B cell (primary cell): ENCODE measurements at regions not wholly inside any gene's neighbourhood (a gene's known extent, or its start where the extent isn't known, plus 50 kb on each side); places are given as distances from the start of the nearest gene placed in this dataset.

Experiments used
- ATAC-seq: fragments of 200-7000 bp; cut with Tn5 transposase; one replicate; pipeline ENCODE4 v1.10.0; 2021; ENCODE audit warnings: low read depth, mild to moderate bottlenecking, moderate number of reproducible peaks, moderate library complexity
- CTCF ChIA-PET: fragments of 350-600 bp; sonication (Branson Sonifier 250); formaldehyde crosslinking; loops from one replicate; lab custom pipeline; 2021; ENCODE audit warnings: antibody characterized with exemption, inconsistent platforms; lab: Charles Lee
- POLR2A ChIA-PET: fragments of 350-600 bp; sonication (Branson Sonifier 250); formaldehyde crosslinking; loops from one replicate; lab custom pipeline; 2021; ENCODE audit warnings: antibody characterized with exemption; lab: Charles Lee
- DNase-seq: peaks from one replicate; pipeline ENCODE4 v3.0.0; 2013
- H2AFZ ChIP-seq: 2 replicates; pipeline ENCODE4 v1.6.1; 2012; ENCODE audit warnings: mild to moderate bottlenecking, low read depth, low read length; ENCODE audit not compliant: insufficient read depth, poor library complexity, severe bottlenecking
- H3K27ac ChIP-seq, 2 donors: 1 replicate in 1 of 2; 2 replicates in 1 of 2; pipeline ENCODE4 v1.5.1; 2012 to 2013; ENCODE audit warnings: low read length in 2 of 2, mild to moderate bottlenecking in 2 of 2, moderate library complexity in 1 of 2
- H3K27me3 ChIP-seq, 4 experiments: fragments of 200-600 bp in 1 of 4; sonication (generic) in 1 of 4; replicated peaks in 1 of 4; 1 replicate in 2 of 4; 2 replicates in 2 of 4; pipeline versions ENCODE4 v1.6.1 to v1.7.0; 2013 to 2016; ENCODE audit warnings: low read length in 3 of 4, mild to moderate bottlenecking in 2 of 4, mixed read lengths in 1 of 4, moderate library complexity in 1 of 4; ENCODE audit not compliant: insufficient read depth in 4 of 4, control insufficient read depth in 3 of 4; ENCODE audit errors: control extremely low read depth in 1 of 4
- H3K36me3 ChIP-seq, 2 experiments: replicated peaks in 1 of 2; 1 replicate in 1 of 2; 2 replicates in 1 of 2; pipeline versions ENCODE4 v1.6.1 to v1.7.1; 2013; ENCODE audit warnings: low read length in 1 of 2; ENCODE audit not compliant: insufficient read depth in 2 of 2, control insufficient read depth in 1 of 2; ENCODE audit errors: control extremely low read depth in 1 of 2, extremely low read depth in 1 of 2
- H3K4me1 ChIP-seq, 2 donors: fragments of 200-600 bp in 1 of 2; sonication (generic) in 1 of 2; 1 replicate in 1 of 2; 2 replicates in 1 of 2; pipeline versions ENCODE4 v1.5.1 to v1.6.1; 2013 to 2017; ENCODE audit warnings: low read length in 2 of 2; ENCODE audit not compliant: control insufficient read depth in 2 of 2, insufficient read depth in 2 of 2
- H3K4me2 ChIP-seq: replicated peaks from 2 replicates; pipeline ENCODE3; 2012; ENCODE audit warnings: mild to moderate bottlenecking, low read depth, low read length; ENCODE audit not compliant: poor library complexity, severe bottlenecking
- H3K4me3 ChIP-seq, 5 experiments: fragments of 200-600 bp in 1 of 5; sonication (generic) in 1 of 5; 1 replicate in 3 of 5; 2 replicates in 2 of 5; pipeline versions ENCODE4 v1.5.1 to v1.7.0; 2011 to 2016; ENCODE audit warnings: low read length in 4 of 5, mild to moderate bottlenecking in 4 of 5, low read depth in 2 of 5, control low read depth in 1 of 5, moderate library complexity in 1 of 5; ENCODE audit not compliant: insufficient read depth in 1 of 5; ENCODE audit errors: control extremely low read depth in 1 of 5, extremely low read depth in 1 of 5
- H3K79me2 ChIP-seq: fragments of 200-600 bp; sonication (generic); one replicate; pipeline ENCODE4 v1.6.0; 2016; ENCODE audit warnings: low read length; ENCODE audit not compliant: control insufficient read depth, insufficient read depth
- H3K9ac ChIP-seq: fragments of 200-600 bp; sonication (generic); 2 replicates; pipeline ENCODE4 v1.6.1; 2017; ENCODE audit warnings: mild to moderate bottlenecking, low read length, moderate library complexity
- H3K9me3 ChIP-seq, 3 donors: one replicate each; pipeline versions ENCODE4 v1.6.1 to v1.7.1; 2013; ENCODE audit warnings: low read length in 2 of 3; ENCODE audit not compliant: control insufficient read depth in 2 of 3, insufficient read depth in 1 of 3; ENCODE audit errors: control extremely low read depth in 1 of 3
- H4K20me1 ChIP-seq: 2 replicates; pipeline ENCODE4 v1.6.0; 2012; ENCODE audit warnings: mild to moderate bottlenecking, low read length; ENCODE audit not compliant: insufficient read depth, control insufficient read depth, poor library complexity, severe bottlenecking
- H3K27ac Mint-ChIP-seq: one replicate; pipeline ENCODE4 v1.8.0; 2021; ENCODE audit warnings: mixed read lengths
- H3K27me3 Mint-ChIP-seq: one replicate; pipeline ENCODE4 v1.8.0; 2021; ENCODE audit warnings: mixed read lengths
- H3K4me1 Mint-ChIP-seq: one replicate; pipeline ENCODE4 v1.8.0; 2021; ENCODE audit warnings: mixed read lengths
- H3K4me3 Mint-ChIP-seq: one replicate; pipeline ENCODE4 v1.8.0; 2021; ENCODE audit warnings: mixed read lengths
- H3K9me3 Mint-ChIP-seq: one replicate; pipeline ENCODE4 v1.8.0; 2022; ENCODE audit warnings: mixed read lengths; ENCODE audit not compliant: insufficient read depth
- CTCF ChIP-seq: fragments of 200-600 bp; IDR thresholded peaks from one replicate; pipeline ENCODE4 v1.8.0; 2022; ENCODE audit warnings: antibody characterized with exemption, mild to moderate bottlenecking
- EZH2 ChIP-seq: IDR thresholded peaks from 2 replicates; pipeline ENCODE4 v1.6.1; 2012; ENCODE audit warnings: borderline replicate concordance, low read depth, mild to moderate bottlenecking, moderate library complexity, low read length; ENCODE audit not compliant: insufficient read depth, poor library complexity, severe bottlenecking
- WGBS: methylation state at CpG from one replicate; pipeline ENCODE4 v1.1.5; 2013; ENCODE audit warnings: missing lambda C conversion rate; ENCODE audit not compliant: insufficient coverage; 5-methylcytosine and 5-hydroxymethylcytosine counted together
- intact Hi-C: fragments of 100-400 bp; cut with micrococcal nuclease; formaldehyde crosslinking; loops from one replicate; pipeline ENCODE4 v1.10.0; 2022

- WGBS: no CpG with 5 or more reads among the region's 3 CpGs
- Mint-ChIP-seq H3K27ac (no peak overlapping the region), H3K27me3 (no peaks in the 10 kb centered on the region), H3K9me3 (peaks cover 2% of the 10 kb centered on the region), H3K4me1 (no peaks in the 10 kb centered on the region), H3K4me3 (no peak overlapping the region)
- H3K4me1 ChIP-seq: no peaks in the 10 kb centered on the region
- H3K4me2 ChIP-seq: no peak overlapping the region
- no peak overlapping the region for H3K4me3 ChIP-seq
- intact Hi-C loops: no loop called here
- H4K20me1 ChIP-seq: no peaks in the 10 kb centered on the region
- H3K27me3 ChIP-seq: no peaks in the 10 kb centered on the region
- no peak for ATAC-seq
- no peaks in the 10 kb centered on the region for H3K36me3 ChIP-seq
- no peak overlapping the region for H2AFZ ChIP-seq
- no peak overlapping the region for H3K27ac ChIP-seq
- H3K9me3 ChIP-seq: no peaks in the 10 kb centered on the region
- H3K9ac ChIP-seq: no peak overlapping the region
- H3K79me2 ChIP-seq: no peaks in the 10 kb centered on the region
- ChIA-PET POLR2A (no interaction called here), CTCF (no interaction called here)
- no peak for TF ChIP-seq EZH2
- TF ChIP-seq CTCF: no peak
- DNase-seq: no peak
These were observed 1037.1 kb upstream of the C9orf72 start for GRCh38 chr9:28610339-28610738.

GRCh38 chr9:28616310-28616709 lies 1043.0 kb upstream of the C9orf72 start:
- H3K4me1 ChIP-seq: no peaks in the 10 kb centered on the region
- no peak overlapping the region for H3K27ac ChIP-seq
- H3K9me3 ChIP-seq: no peaks in the 10 kb centered on the region
- no peak overlapping the region for H3K4me2 ChIP-seq
- Mint-ChIP-seq H3K4me1 (no peaks in the 10 kb centered on the region), H3K27ac (no peak overlapping the region), H3K9me3 (peaks cover 2% of the 10 kb centered on the region), H3K27me3 (no peaks in the 10 kb centered on the region), H3K4me3 (no peak overlapping the region)
- WGBS: no CpG with 5 or more reads among the region's 1 CpG
- DNase-seq: no peak
- H2AFZ ChIP-seq: no peak overlapping the region
- POLR2A ChIA-PET: no interaction called here
- no peaks in the 10 kb centered on the region for H4K20me1 ChIP-seq
- intact Hi-C loops: no loop called here
- no peak overlapping the region for H3K4me3 ChIP-seq
- TF ChIP-seq EZH2: no peak
- TF ChIP-seq CTCF: no peak
- H3K36me3 ChIP-seq: no peaks in the 10 kb centered on the region
- CTCF ChIA-PET: no interaction called here
- no peaks in the 10 kb centered on the region for H3K27me3 ChIP-seq
- no peaks in the 10 kb centered on the region for H3K79me2 ChIP-seq
- no peak overlapping the region for H3K9ac ChIP-seq
- ATAC-seq: no peak
